Colonic mucosa (tissue), 4 donors: ENCODE measurements at regions not wholly inside any gene's neighbourhood (a gene's known extent, or its start where the extent isn't known, plus 50 kb on each side); places are given as distances from the start of the nearest gene placed in this dataset.
"Not testable (repeated sequence)": the region's sequence is repeated elsewhere in the genome, so short reads cannot be mapped to it uniquely, and the experiment has no call there.

ENCODE experiments used
- DNase-seq: peaks from one replicate; pipeline ENCODE4 v3.0.0-alpha.2; 2020
- H3K27ac ChIP-seq: fragments of 200-600 bp; one replicate; pipeline ENCODE4 v1.8.0; 2021
- H3K27me3 ChIP-seq: fragments of 200-600 bp; one replicate; pipeline ENCODE4 v1.8.0; 2021
- H3K36me3 ChIP-seq: fragments of 200-600 bp; one replicate; pipeline ENCODE4 v1.8.0; 2021
- H3K4me1 ChIP-seq: fragments of 200-600 bp; one replicate; pipeline ENCODE4 v1.8.0; 2021; ENCODE audit warnings: mild to moderate bottlenecking
- H3K4me3 ChIP-seq: fragments of 200-600 bp; one replicate; pipeline ENCODE4 v1.8.0; 2021
- H3K9ac ChIP-seq, 2 donors: one replicate each; pipeline ENCODE4 v1.7.0; 2013; ENCODE audit warnings: control low read depth in 2 of 2, low read depth in 2 of 2, low read length in 2 of 2
- H3K9me3 ChIP-seq: fragments of 200-600 bp; one replicate; pipeline ENCODE4 v1.8.0; 2021
- CTCF ChIP-seq: fragments of 200-600 bp; IDR thresholded peaks from one replicate; pipeline ENCODE4 v1.8.0; 2022; ENCODE audit warnings: antibody characterized with exemption, mild to moderate bottlenecking
- intact Hi-C: fragments of 100-400 bp; cut with DNase I; formaldehyde crosslinking; loops from one replicate; pipeline ENCODE4 v1.14.1; 2022
- donor health status: healthy.
- donor health status: DM: no; HTN: no; CAD: no.
- donor health status: DM: no; HTN: no; CAD: no.

- no peaks in the 10 kb centered on the region for H3K27me3 ChIP-seq
- no peak overlapping the region for H3K4me3 ChIP-seq
- DNase-seq, result no peak
- TF ChIP-seq CTCF, result no peak
- no peaks in the 10 kb centered on the region for H3K36me3 ChIP-seq
- no peaks in the 10 kb centered on the region for H3K4me1 ChIP-seq
- intact Hi-C loops, result no loop called here
- no peaks in the 10 kb centered on the region for H3K9me3 ChIP-seq
- no peak overlapping the region for H3K9ac ChIP-seq
- no peak overlapping the region for H3K27ac ChIP-seq
Measured at GRCh38 chr10:4426866-4427265, 399.1 kb upstream of the AKR1E2 start.

GRCh38 chr10:4409319-4409718, 416.7 kb upstream of the AKR1E2 start:
- Histone ChIP-seq H3K9ac (no peak overlapping the region), H3K9me3 (no peaks in the 10 kb centered on the region), H3K27ac (no peak overlapping the region), H3K4me1 (no peaks in the 10 kb centered on the region), H3K36me3 (no peaks in the 10 kb centered on the region), H3K27me3 (no peaks in the 10 kb centered on the region), H3K4me3 (no peak overlapping the region)
- TF ChIP-seq CTCF, result no peak
- intact Hi-C loops, result no loop called here
- DNase-seq, result no peak

GRCh38 chr10:4407783-4408182, 418.2 kb upstream of the AKR1E2 start:
- no peaks in the 10 kb centered on the region for H3K27me3 ChIP-seq
- intact Hi-C loops, result no loop called here
- H3K4me3 ChIP-seq, result no peak overlapping the region
- no peaks in the 10 kb centered on the region for H3K36me3 ChIP-seq
- no peak overlapping the region for H3K9ac ChIP-seq
- no peaks in the 10 kb centered on the region for H3K9me3 ChIP-seq
- DNase-seq, result no peak
- TF ChIP-seq CTCF, result no peak
- no peak overlapping the region for H3K27ac ChIP-seq
- no peaks in the 10 kb centered on the region for H3K4me1 ChIP-seq

- H3K36me3 ChIP-seq, result no peaks in the 10 kb centered on the region
- H3K4me3 ChIP-seq, result no peak overlapping the region
- DNase-seq, result no peak
- no peaks in the 10 kb centered on the region for H3K9me3 ChIP-seq
- no peak for TF ChIP-seq CTCF
- H3K27ac ChIP-seq, result no peak overlapping the region
- no peaks in the 10 kb centered on the region for H3K27me3 ChIP-seq
- no peak overlapping the region for H3K9ac ChIP-seq
- intact Hi-C loops, result no loop called here
- H3K4me1 ChIP-seq, result no peaks in the 10 kb centered on the region
Measured at GRCh38 chr10:4405828-4406227, 420.2 kb upstream of the AKR1E2 start.

- H3K9me3 ChIP-seq, result no peaks in the 10 kb centered on the region
- H3K4me3 ChIP-seq, result no peak overlapping the region
- no peak overlapping the region for H3K27ac ChIP-seq
- DNase-seq, result no peak
- intact Hi-C loops, result no loop called here
- H3K9ac ChIP-seq, result no peak overlapping the region
- H3K27me3 ChIP-seq, result no peaks in the 10 kb centered on the region
- no peaks in the 10 kb centered on the region for H3K4me1 ChIP-seq
- H3K36me3 ChIP-seq, result no peaks in the 10 kb centered on the region
- TF ChIP-seq CTCF, result no peak
Measured at GRCh38 chr10:4403638-4404252, 422.3 kb upstream of the AKR1E2 start.

GRCh38 chr10:4401080-4401479, 424.9 kb upstream of the AKR1E2 start:
- H3K4me1 ChIP-seq, DNase-seq, H3K27ac ChIP-seq, H3K9ac ChIP-seq, H3K36me3 ChIP-seq, H3K9me3 ChIP-seq, H3K4me3 ChIP-seq, intact Hi-C loops, H3K27me3 ChIP-seq: not testable (repeated sequence)
